Muscle of back (tissue), 3 donors: ENCODE measurements at regions not wholly inside any gene's neighbourhood (a gene's known extent, or its start where the extent isn't known, plus 50 kb on each side); places are given as distances from the start of the nearest gene placed in this dataset.
"Not testable (repeated sequence)": the region's sequence is repeated elsewhere in the genome, so short reads cannot be mapped to it uniquely, and the experiment has no call there.

Experiments
- DNase-seq, 3 donors: peaks; one replicate each; pipeline versions ENCODE4 v3.0.0 to v3.0.0-alpha.2; 2013

- DNase-seq: no peak
Measured at GRCh38 chr3:161691677-161692076, 195.1 kb downstream of the OTOL1 start.

- no peak for DNase-seq
Measured at GRCh38 chr3:161694682-161695564, 198.3 kb downstream of the OTOL1 start.

GRCh38 chr3:161695811-161696210, 199.2 kb downstream of the OTOL1 start:
- peak in 1 of 3 donors; percentile 7 for DNase-seq

GRCh38 chr3:161700998-161701397, 204.4 kb downstream of the OTOL1 start:
- DNase-seq: no peak

- DNase-seq: not testable (repeated sequence)
Measured at GRCh38 chr3:161707253-161707652, 210.6 kb downstream of the OTOL1 start.

- DNase-seq: no peak
Measured at GRCh38 chr3:161713731-161714130, 217.1 kb downstream of the OTOL1 start.

GRCh38 chr3:161731968-161732367, 235.4 kb downstream of the OTOL1 start:
- DNase-seq: no peak

GRCh38 chr3:161737171-161737570, 240.6 kb downstream of the OTOL1 start:
- DNase-seq: no peak

- DNase-seq: no peak
Measured at GRCh38 chr3:161740421-161740820, 243.8 kb downstream of the OTOL1 start.

GRCh38 chr3:161744366-161744765, 247.8 kb downstream of the OTOL1 start:
- no peak for DNase-seq

- no peak for DNase-seq
Measured at GRCh38 chr3:161745741-161746140, 249.1 kb downstream of the OTOL1 start.

- DNase-seq: no peak
Measured at GRCh38 chr3:161748049-161748448, 251.4 kb downstream of the OTOL1 start.

GRCh38 chr3:161754420-161755053, 257.9 kb downstream of the OTOL1 start:
- no peak for DNase-seq

GRCh38 chr3:161759444-161759843, 262.8 kb downstream of the OTOL1 start:
- no peak for DNase-seq

- no peak for DNase-seq
Measured at GRCh38 chr3:161766331-161766730, 269.7 kb downstream of the OTOL1 start.

- DNase-seq: peak in 1 of 3 donors; percentile 19
Measured at GRCh38 chr3:161770484-161771386, 274.1 kb downstream of the OTOL1 start.

GRCh38 chr3:161781381-161781780, 284.8 kb downstream of the OTOL1 start:
- no peak for DNase-seq

- DNase-seq: peak; percentile 40 to 60 (median 54)
Measured at GRCh38 chr3:161793194-161793930, 296.8 kb downstream of the OTOL1 start.

GRCh38 chr3:161794551-161794950, 297.9 kb downstream of the OTOL1 start:
- peak in 2 of 3 donors; percentile 35 to 56 for DNase-seq

- DNase-seq: no peak
Measured at GRCh38 chr3:161796312-161796711, 299.7 kb downstream of the OTOL1 start.

- DNase-seq: no peak
Measured at GRCh38 chr3:161796780-161797179, 300.2 kb downstream of the OTOL1 start.
